CD4-positive, alpha-beta T cell treated with Interleukin-21 for 1 hour (primary cell): ENCODE measurements at regions not wholly inside any gene's neighbourhood (a gene's known extent, or its start where the extent isn't known, plus 50 kb on each side); places are given as distances from the start of the nearest gene placed in this dataset.
"Not testable (repeated sequence)": the region's sequence is repeated elsewhere in the genome, so short reads cannot be mapped to it uniquely, and the experiment has no call there.

ENCODE experiments used
- DNase-seq: peaks from one replicate; pipeline ENCODE4 v3.0.0-alpha.2; 2020

GRCh38 chr14:105914281-105914680 is 387.9 kb downstream of the TMEM121 start:
- not testable (repeated sequence) for DNase-seq

GRCh38 chr14:105914738-105915385 is 388.5 kb downstream of the TMEM121 start:
- DNase-seq: no peak

GRCh38 chr14:105915546-105915945 is 389.2 kb downstream of the TMEM121 start:
- DNase-seq: not testable (repeated sequence)

- not testable (repeated sequence) for DNase-seq
These were observed 391.0 kb downstream of the TMEM121 start for GRCh38 chr14:105917136-105917932.

- DNase-seq: no peak
These were observed 391.6 kb downstream of the TMEM121 start for GRCh38 chr14:105917933-105918436.

GRCh38 chr14:105918496-105919262 is 392.3 kb downstream of the TMEM121 start:
- DNase-seq: no peak

GRCh38 chr14:105919458-105920150 is 393.2 kb downstream of the TMEM121 start:
- DNase-seq: no peak

- DNase-seq: not testable (repeated sequence)
These were observed 393.8 kb downstream of the TMEM121 start for GRCh38 chr14:105920151-105920700.

GRCh38 chr14:105920803-105921755 is 394.7 kb downstream of the TMEM121 start:
- DNase-seq: not testable (repeated sequence)

GRCh38 chr14:105921781-105922180 is 395.4 kb downstream of the TMEM121 start:
- not testable (repeated sequence) for DNase-seq

- DNase-seq: not testable (repeated sequence)
These were observed 397.3 kb downstream of the TMEM121 start for GRCh38 chr14:105923520-105924191.

- DNase-seq: no peak
These were observed 398.7 kb downstream of the TMEM121 start for GRCh38 chr14:105924951-105925591.

GRCh38 chr14:105925615-105926372 is 399.4 kb downstream of the TMEM121 start:
- no peak for DNase-seq

- DNase-seq: no peak
These were observed 400.2 kb downstream of the TMEM121 start for GRCh38 chr14:105926373-105927095.

- no peak for DNase-seq
These were observed 401.0 kb downstream of the TMEM121 start for GRCh38 chr14:105927096-105928060.

GRCh38 chr14:105928171-105929111 is 402.1 kb downstream of the TMEM121 start:
- DNase-seq: not testable (repeated sequence)
